ENCODE measurements at regions not wholly inside any gene's neighbourhood (a gene's known extent, or its start where the extent isn't known, plus 50 kb on each side); places are given as distances from the start of the nearest gene placed in this dataset.
"Not testable (repeated sequence)": the region's sequence is repeated elsewhere in the genome, so short reads cannot be mapped to it uniquely, and the experiment has no call there.

GRCh38 chr2:83386549-83386948, 1072.5 kb downstream of the SUCLG1 start:
- no peak for DNase-seq (ENCODE audit: low spot score)

GRCh38 chr2:83378921-83379320, 1080.2 kb downstream of the SUCLG1 start:
- no peak for DNase-seq (ENCODE audit: low spot score)

GRCh38 chr2:83376731-83377130, 1082.3 kb downstream of the SUCLG1 start:
- no peak for DNase-seq (ENCODE audit: low spot score)

GRCh38 chr2:83370419-83370762, 1088.7 kb downstream of the SUCLG1 start:
- DNase-seq (ENCODE audit: low spot score) = no peak

GRCh38 chr2:83369601-83370418, 1089.3 kb downstream of the SUCLG1 start:
- no peak for DNase-seq (ENCODE audit: low spot score)

GRCh38 chr2:83368916-83369315, 1090.2 kb downstream of the SUCLG1 start:
- DNase-seq (ENCODE audit: low spot score) = no peak

GRCh38 chr2:83368461-83368860, 1090.6 kb downstream of the SUCLG1 start:
- no peak for DNase-seq (ENCODE audit: low spot score)

- no peak for DNase-seq (ENCODE audit: low spot score)
Measured at GRCh38 chr2:83365476-83365875, 1093.6 kb downstream of the SUCLG1 start.

GRCh38 chr2:83364264-83364663, 1094.8 kb downstream of the SUCLG1 start:
- DNase-seq (ENCODE audit: low spot score) = no peak

GRCh38 chr2:83363138-83363537, 1095.9 kb downstream of the SUCLG1 start:
- DNase-seq (ENCODE audit: low spot score) = not testable (repeated sequence)

GRCh38 chr2:83359336-83359735, 1099.7 kb downstream of the SUCLG1 start:
- DNase-seq (ENCODE audit: low spot score) = no peak

- no peak for DNase-seq (ENCODE audit: low spot score)
Measured at GRCh38 chr2:83342860-83343329, 1116.2 kb downstream of the SUCLG1 start.

GRCh38 chr2:83340424-83340823, 1118.7 kb downstream of the SUCLG1 start:
- no peak for DNase-seq (ENCODE audit: low spot score)

- DNase-seq (ENCODE audit: low spot score) = not testable (repeated sequence)
Measured at GRCh38 chr2:83339942-83340341, 1119.1 kb downstream of the SUCLG1 start.

GRCh38 chr2:83331810-83332209, 1127.3 kb downstream of the SUCLG1 start:
- no peak for DNase-seq (ENCODE audit: low spot score)

GRCh38 chr2:83323038-83323437, 1136.0 kb downstream of the SUCLG1 start:
- DNase-seq (ENCODE audit: low spot score) = no peak

- DNase-seq (ENCODE audit: low spot score) = no peak
Measured at GRCh38 chr2:83320053-83320452, 1139.0 kb downstream of the SUCLG1 start.

- DNase-seq (ENCODE audit: low spot score) = no peak
Measured at GRCh38 chr2:83305758-83306378, 1153.2 kb downstream of the SUCLG1 start.

- DNase-seq (ENCODE audit: low spot score) = no peak
Measured at GRCh38 chr2:83291083-83291482, 1168.0 kb downstream of the SUCLG1 start.

- DNase-seq (ENCODE audit: low spot score) = no peak
Measured at GRCh38 chr2:83282841-83283240, 1176.2 kb downstream of the SUCLG1 start.

GRCh38 chr2:83282043-83282795, 1176.9 kb downstream of the SUCLG1 start:
- DNase-seq (ENCODE audit: low spot score) = no peak

GRCh38 chr2:83280391-83280790, 1178.7 kb downstream of the SUCLG1 start:
- DNase-seq (ENCODE audit: low spot score) = no peak

- DNase-seq (ENCODE audit: low spot score) = no peak
Measured at GRCh38 chr2:83273322-83273721, 1185.8 kb downstream of the SUCLG1 start.

All from CD4-positive, alpha-beta T cell treated with Interleukin-6 at 100 ng/mL for 8 hours (primary cell).